ENCODE measurements at regions not wholly inside any gene's neighbourhood (a gene's known extent, or its start where the extent isn't known, plus 50 kb on each side); places are given as distances from the start of the nearest gene placed in this dataset.

GRCh38 chr6:4192173-4192572 is 56.8 kb upstream of the ECI2 start:
- ATAC-seq = no peak
- H3K4me1 ChIP-seq (ENCODE audit: control insufficient read depth, insufficient read depth, low read length) = no peaks in the 10 kb centered on the region
- H3K27ac ChIP-seq (ENCODE audit: low read length) = no peak overlapping the region
- Mint-ChIP-seq H3K27me3 (ENCODE audit: low read depth in 2 of 2) (peaks cover 0 to 8% of the 10 kb centered on the region in 2 donors), H3K4me1 (no peaks in the 10 kb centered on the region), H3K36me3 (no peaks in the 10 kb centered on the region), H3K4me3 (no peak overlapping the region), H3K27ac (no peak overlapping the region), H3K9me3 (no peaks in the 10 kb centered on the region)
- intact Hi-C loops (cut with micrococcal nuclease) = no loop called here
- H3K27me3 ChIP-seq (ENCODE audit: control insufficient read depth, insufficient read depth, low read length) = no peaks in the 10 kb centered on the region
- H3K9me3 ChIP-seq (ENCODE audit: control insufficient read depth, insufficient read depth, low read length) = no peaks in the 10 kb centered on the region
- 83% methylated on average over 1 of the region's 1 CpG for WGBS (ENCODE audit: insufficient coverage)
- TF ChIP-seq CTCF (IDR thresholded peaks at IDR 0.05) = no peak
- no peak overlapping the region for H3K4me3 ChIP-seq (ENCODE audit: low read length)
- no peaks in the 10 kb centered on the region for H3K36me3 ChIP-seq (ENCODE audit: control insufficient read depth, insufficient read depth, low read length)
- DNase-seq = no peak

GRCh38 chr6:4191271-4191721 is 55.9 kb upstream of the ECI2 start:
- Mint-ChIP-seq H3K27me3 (ENCODE audit: low read depth in 2 of 2) (peaks cover 4 to 10% of the 10 kb centered on the region in 2 donors), H3K4me1 (no peaks in the 10 kb centered on the region), H3K9me3 (no peaks in the 10 kb centered on the region), H3K27ac (no peak overlapping the region), H3K36me3 (no peaks in the 10 kb centered on the region), H3K4me3 (no peak overlapping the region)
- intact Hi-C loops (cut with micrococcal nuclease) = no loop called here
- H3K27me3 ChIP-seq (ENCODE audit: control insufficient read depth, insufficient read depth, low read length) = no peaks in the 10 kb centered on the region
- H3K4me1 ChIP-seq (ENCODE audit: control insufficient read depth, insufficient read depth, low read length) = no peaks in the 10 kb centered on the region
- 96% methylated on average over 27 of the region's 27 CpGs for WGBS (ENCODE audit: insufficient coverage)
- no peak for ATAC-seq
- H3K9me3 ChIP-seq (ENCODE audit: control insufficient read depth, insufficient read depth, low read length) = no peaks in the 10 kb centered on the region
- no peak for TF ChIP-seq CTCF (IDR thresholded peaks at IDR 0.05)
- no peak for DNase-seq
- no peak overlapping the region for H3K27ac ChIP-seq (ENCODE audit: low read length)
- H3K4me3 ChIP-seq (ENCODE audit: low read length) = no peak overlapping the region
- H3K36me3 ChIP-seq (ENCODE audit: control insufficient read depth, insufficient read depth, low read length) = no peaks in the 10 kb centered on the region

GRCh38 chr6:4189249-4189648 is 53.9 kb upstream of the ECI2 start:
- H3K4me1 ChIP-seq (ENCODE audit: control insufficient read depth, insufficient read depth, low read length) = no peaks in the 10 kb centered on the region
- intact Hi-C loops (cut with micrococcal nuclease) = no loop called here
- no peaks in the 10 kb centered on the region for H3K9me3 ChIP-seq (ENCODE audit: control insufficient read depth, insufficient read depth, low read length)
- no peak for ATAC-seq
- H3K27me3 ChIP-seq (ENCODE audit: control insufficient read depth, insufficient read depth, low read length) = no peaks in the 10 kb centered on the region
- no peak for DNase-seq
- 81% methylated on average over 10 of the region's 10 CpGs for WGBS (ENCODE audit: insufficient coverage)
- TF ChIP-seq CTCF (IDR thresholded peaks at IDR 0.05) = no peak
- Mint-ChIP-seq H3K27ac (no peak overlapping the region), H3K4me3 (no peak overlapping the region), H3K27me3 (ENCODE audit: low read depth in 2 of 2) (peaks cover 8 to 24% of the 10 kb centered on the region in 2 donors), H3K4me1 (no peaks in the 10 kb centered on the region), H3K36me3 (no peaks in the 10 kb centered on the region), H3K9me3 (no peaks in the 10 kb centered on the region)
- no peak overlapping the region for H3K4me3 ChIP-seq (ENCODE audit: low read length)
- H3K27ac ChIP-seq (ENCODE audit: low read length) = no peak overlapping the region
- no peaks in the 10 kb centered on the region for H3K36me3 ChIP-seq (ENCODE audit: control insufficient read depth, insufficient read depth, low read length)

GRCh38 chr6:4188801-4189200 is 53.4 kb upstream of the ECI2 start:
- no peak for ATAC-seq
- H3K27ac ChIP-seq (ENCODE audit: low read length) = no peak overlapping the region
- Mint-ChIP-seq H3K27me3 (ENCODE audit: low read depth in 2 of 2) (peaks cover 8 to 24% of the 10 kb centered on the region in 2 donors), H3K9me3 (no peaks in the 10 kb centered on the region), H3K4me3 (no peak overlapping the region), H3K36me3 (no peaks in the 10 kb centered on the region), H3K4me1 (no peaks in the 10 kb centered on the region), H3K27ac (no peak overlapping the region)
- intact Hi-C loops (cut with micrococcal nuclease) = no loop called here
- WGBS (ENCODE audit: insufficient coverage) = 95% methylated on average over 25 of the region's 25 CpGs
- no peaks in the 10 kb centered on the region for H3K36me3 ChIP-seq (ENCODE audit: control insufficient read depth, insufficient read depth, low read length)
- no peaks in the 10 kb centered on the region for H3K4me1 ChIP-seq (ENCODE audit: control insufficient read depth, insufficient read depth, low read length)
- DNase-seq = no peak
- no peaks in the 10 kb centered on the region for H3K27me3 ChIP-seq (ENCODE audit: control insufficient read depth, insufficient read depth, low read length)
- H3K4me3 ChIP-seq (ENCODE audit: low read length) = no peak overlapping the region
- no peak for TF ChIP-seq CTCF (IDR thresholded peaks at IDR 0.05)
- no peaks in the 10 kb centered on the region for H3K9me3 ChIP-seq (ENCODE audit: control insufficient read depth, insufficient read depth, low read length)
